ENCODE measurements at regions not wholly inside any gene's neighbourhood (a gene's known extent, or its start where the extent isn't known, plus 50 kb on each side); places are given as distances from the start of the nearest gene placed in this dataset.
"Not testable (repeated sequence)": the region's sequence is repeated elsewhere in the genome, so short reads cannot be mapped to it uniquely, and the experiment has no call there.

GRCh38 chr15:98272625-98273024 is 312.1 kb downstream of the ARRDC4 start:
- no peak for DNase-seq (ENCODE audit: low spot score)

- DNase-seq (ENCODE audit: low spot score), result no peak
These were observed 315.5 kb downstream of the ARRDC4 start for GRCh38 chr15:98276018-98276417.

- DNase-seq (ENCODE audit: low spot score), result no peak
These were observed 317.1 kb downstream of the ARRDC4 start for GRCh38 chr15:98277602-98278001.

- DNase-seq (ENCODE audit: low spot score), result no peak
These were observed 319.9 kb downstream of the ARRDC4 start for GRCh38 chr15:98280284-98280975.

- DNase-seq (ENCODE audit: low spot score), result no peak
These were observed 320.6 kb downstream of the ARRDC4 start for GRCh38 chr15:98281130-98281529.

- no peak for DNase-seq (ENCODE audit: low spot score)
These were observed 322.3 kb downstream of the ARRDC4 start for GRCh38 chr15:98282656-98283332.

- no peak for DNase-seq (ENCODE audit: low spot score)
These were observed 325.7 kb downstream of the ARRDC4 start for GRCh38 chr15:98286200-98286599.

GRCh38 chr15:98286831-98287230 is 326.3 kb downstream of the ARRDC4 start:
- DNase-seq (ENCODE audit: low spot score), result no peak

- DNase-seq (ENCODE audit: low spot score), result no peak
These were observed 327.6 kb downstream of the ARRDC4 start for GRCh38 chr15:98288091-98288590.

- DNase-seq (ENCODE audit: low spot score), result no peak
These were observed 329.2 kb downstream of the ARRDC4 start for GRCh38 chr15:98289747-98290146.

GRCh38 chr15:98292442-98293240 is 332.1 kb downstream of the ARRDC4 start:
- DNase-seq (ENCODE audit: low spot score), result peak; percentile 32

- DNase-seq (ENCODE audit: low spot score), result no peak
These were observed 333.6 kb downstream of the ARRDC4 start for GRCh38 chr15:98294126-98294525.

GRCh38 chr15:98295101-98295759 is 334.7 kb downstream of the ARRDC4 start:
- not testable (repeated sequence) for DNase-seq (ENCODE audit: low spot score)

- DNase-seq (ENCODE audit: low spot score), result no peak
These were observed 336.1 kb downstream of the ARRDC4 start for GRCh38 chr15:98296653-98297052.

GRCh38 chr15:98304371-98304770 is 343.9 kb downstream of the ARRDC4 start:
- DNase-seq (ENCODE audit: low spot score), result no peak

GRCh38 chr15:98308117-98308516 is 340.2 kb upstream of the IGF1R start:
- no peak for DNase-seq (ENCODE audit: low spot score)

- DNase-seq (ENCODE audit: low spot score), result peak; percentile 85
These were observed 336.7 kb upstream of the IGF1R start for GRCh38 chr15:98311566-98312188.

GRCh38 chr15:98312913-98313312 is 335.4 kb upstream of the IGF1R start:
- no peak for DNase-seq (ENCODE audit: low spot score)

GRCh38 chr15:98315971-98316370 is 332.4 kb upstream of the IGF1R start:
- no peak for DNase-seq (ENCODE audit: low spot score)

GRCh38 chr15:98321896-98322295 is 326.4 kb upstream of the IGF1R start:
- DNase-seq (ENCODE audit: low spot score), result no peak

GRCh38 chr15:98322581-98322980 is 325.8 kb upstream of the IGF1R start:
- no peak for DNase-seq (ENCODE audit: low spot score)

Data from mucosa of gallbladder (tissue), 1 donor.